ENCODE measurements at regions not wholly inside any gene's neighbourhood (a gene's known extent, or its start where the extent isn't known, plus 50 kb on each side); places are given as distances from the start of the nearest gene placed in this dataset.

DNA sequence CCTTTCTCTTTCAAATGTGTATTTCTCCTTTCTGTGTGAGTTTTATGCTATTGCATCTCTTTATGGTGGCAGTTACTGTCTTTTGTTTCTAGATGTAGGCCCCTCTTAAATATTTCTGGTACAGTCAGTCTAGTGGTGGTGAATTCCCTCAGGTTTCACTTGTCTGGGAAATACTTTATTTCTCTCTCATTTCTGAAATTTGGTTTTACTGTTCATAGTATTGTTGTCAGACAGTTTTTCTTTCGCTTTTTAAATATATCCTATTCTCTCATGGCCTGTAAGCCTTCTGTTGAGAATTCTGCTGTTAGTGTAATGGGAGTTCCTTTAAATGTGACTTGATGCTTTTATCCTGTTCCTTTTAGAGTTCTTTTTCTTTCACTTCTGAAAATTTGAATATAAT is 874.0 kb downstream of the PLOD2 start:
- no peak overlapping the region for H3K4me3 Mint-ChIP-seq
- no peak overlapping the region for H3K27ac ChIP-seq (ENCODE audit: insufficient read length, low read depth, low read length)
- H4K91ac ChIP-seq (ENCODE audit: insufficient read length, low read depth, low read length) = no peak overlapping the region
- H2BK120ac ChIP-seq (ENCODE audit: low read depth, low read length, poor library complexity, severe bottlenecking) = no peak overlapping the region
- H3K18ac ChIP-seq (ENCODE audit: insufficient read length, low read depth, low read length) = no peak overlapping the region
- no peaks in the 10 kb centered on the region for H3K23me2 ChIP-seq (ENCODE audit: insufficient read length, low read depth, low read length, poor library complexity, severe bottlenecking)
- no peak overlapping the region for H4K5ac ChIP-seq (ENCODE audit: insufficient read length, low read depth, low read length)
- no peak overlapping the region for H3K56ac ChIP-seq (ENCODE audit: insufficient read length, low read depth, low read length)
- no peak overlapping the region for H2BK15ac ChIP-seq (ENCODE audit: low read depth, low read length)
- H2AK5ac ChIP-seq (ENCODE audit: insufficient read length, low read length) = no peak overlapping the region
- no peak for DNase-seq
- TF ChIP-seq, protein P1, sequence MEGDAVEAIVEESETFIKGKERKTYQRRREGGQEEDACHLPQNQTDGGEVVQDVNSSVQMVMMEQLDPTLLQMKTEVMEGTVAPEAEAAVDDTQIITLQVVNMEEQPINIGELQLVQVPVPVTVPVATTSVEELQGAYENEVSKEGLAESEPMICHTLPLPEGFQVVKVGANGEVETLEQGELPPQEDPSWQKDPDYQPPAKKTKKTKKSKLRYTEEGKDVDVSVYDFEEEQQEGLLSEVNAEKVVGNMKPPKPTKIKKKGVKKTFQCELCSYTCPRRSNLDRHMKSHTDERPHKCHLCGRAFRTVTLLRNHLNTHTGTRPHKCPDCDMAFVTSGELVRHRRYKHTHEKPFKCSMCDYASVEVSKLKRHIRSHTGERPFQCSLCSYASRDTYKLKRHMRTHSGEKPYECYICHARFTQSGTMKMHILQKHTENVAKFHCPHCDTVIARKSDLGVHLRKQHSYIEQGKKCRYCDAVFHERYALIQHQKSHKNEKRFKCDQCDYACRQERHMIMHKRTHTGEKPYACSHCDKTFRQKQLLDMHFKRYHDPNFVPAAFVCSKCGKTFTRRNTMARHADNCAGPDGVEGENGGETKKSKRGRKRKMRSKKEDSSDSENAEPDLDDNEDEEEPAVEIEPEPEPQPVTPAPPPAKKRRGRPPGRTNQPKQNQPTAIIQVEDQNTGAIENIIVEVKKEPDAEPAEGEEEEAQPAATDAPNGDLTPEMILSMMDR (conservative IDR thresholded peaks at IDR 0.05) = no peak
- no peak overlapping the region for H3K4ac ChIP-seq (ENCODE audit: low read depth, low read length)
- no peak overlapping the region for H3K14ac ChIP-seq (ENCODE audit: insufficient read depth, low read length)
- H2BK20ac ChIP-seq (ENCODE audit: low read depth, low read length, poor library complexity, severe bottlenecking) = no peak overlapping the region
- WGBS (ENCODE audit: extremely low coverage, insufficient read length, low lambda C conversion rate) = no CpG with 5 or more reads among the region's 1 CpG
- H2BK12ac ChIP-seq (ENCODE audit: insufficient read length, low read depth, low read length) = no peak overlapping the region
- H3K27me3 ChIP-seq (ENCODE audit: insufficient read depth, low read length) = no peaks in the 10 kb centered on the region
- no peak overlapping the region for H4K8ac ChIP-seq (replicated peaks; ENCODE audit: insufficient read length, low read depth, low read length)
- H3K9me3 Mint-ChIP-seq = no peaks in the 10 kb centered on the region
- no peaks in the 10 kb centered on the region for H4K20me1 ChIP-seq (ENCODE audit: control insufficient read depth, insufficient read depth, insufficient read length)
- no peaks in the 10 kb centered on the region for H3K36me3 Mint-ChIP-seq (ENCODE audit: insufficient read depth in 1 of 3, low read depth in 3 of 3)
- no peaks in the 10 kb centered on the region for H3K4me1 Mint-ChIP-seq
- H3K27ac Mint-ChIP-seq = no peak overlapping the region
- H3T11ph ChIP-seq (ENCODE audit: low read length) = no peak overlapping the region
- H3K27me3 Mint-ChIP-seq (ENCODE audit: low read depth) = no peaks in the 10 kb centered on the region
- no peaks in the 10 kb centered on the region for H3K79me1 ChIP-seq (ENCODE audit: insufficient read depth, low read depth, low read length, poor library complexity, severe bottlenecking)
- no peak overlapping the region for H2AFZ ChIP-seq (ENCODE audit: low read length)
- H2BK5ac ChIP-seq (ENCODE audit: insufficient read length, low read length) = no peak overlapping the region
- H3K23ac ChIP-seq (ENCODE audit: insufficient read length, low read depth, low read length) = no peak overlapping the region
- H3K79me2 ChIP-seq (ENCODE audit: insufficient read depth, low read length) = no peaks in the 10 kb centered on the region
- H3K4me2 ChIP-seq (ENCODE audit: insufficient read depth, insufficient read length, low read length) = no peak overlapping the region
- H3K4me1 ChIP-seq (ENCODE audit: insufficient read depth, low read length) = no peaks in the 10 kb centered on the region
- H3K9me3 ChIP-seq (ENCODE audit: control insufficient read depth, low read depth, low read length) = no peaks in the 10 kb centered on the region
- no peak overlapping the region for H3K9ac ChIP-seq (ENCODE audit: extremely low read depth, insufficient read length, low read length)

Measured in H9 (cell line).